ENCODE measurements at regions not wholly inside any gene's neighbourhood (a gene's known extent, or its start where the extent isn't known, plus 50 kb on each side); places are given as distances from the start of the nearest gene placed in this dataset.

DNA sequence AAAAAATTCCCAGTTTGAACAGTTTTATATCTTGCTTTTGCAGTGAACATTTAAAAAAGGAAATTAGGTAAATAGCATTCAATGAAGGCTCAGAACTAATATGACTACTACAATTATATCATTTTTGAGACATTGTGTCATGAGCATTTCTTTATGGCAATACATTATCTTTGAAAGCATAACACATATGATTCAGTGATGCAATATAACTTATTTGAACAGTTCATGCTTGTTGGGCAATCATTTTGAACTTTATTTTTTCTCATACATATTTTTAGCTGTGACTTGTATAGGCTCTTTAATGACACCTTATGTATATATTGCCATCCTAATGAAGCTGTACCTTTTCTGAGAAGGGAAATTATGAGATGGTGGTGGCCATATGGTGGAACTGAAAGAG lies 828.6 kb upstream of the NR2F2 start:
- Histone ChIP-seq H3K36me3 (ENCODE audit: control insufficient read depth in 2 of 2, extremely low read depth in 1 of 2, insufficient read depth in 2 of 2, low read length in 2 of 2) (no peaks in the 10 kb centered on the region), H3K79me2 (ENCODE audit: control insufficient read depth, insufficient read depth, low read length) (no peaks in the 10 kb centered on the region), H3K9me3 (ENCODE audit: control insufficient read depth, low read depth, low read length) (no peaks in the 10 kb centered on the region), H2AFZ (ENCODE audit: control insufficient read depth, low read length) (no peak overlapping the region), H3K27me3 (ENCODE audit: control insufficient read depth, extremely low read depth, insufficient read depth, low read length) (no peaks in the 10 kb centered on the region), H3K9ac (ENCODE audit: control insufficient read depth, extremely low read depth, insufficient read depth, low read length) (no peak overlapping the region), H3K27ac (ENCODE audit: control insufficient read depth, insufficient read depth, low read length) (no peak overlapping the region), H3K9me1 (ENCODE audit: control insufficient read depth, extremely low read depth, insufficient read depth, low read length) (no peaks in the 10 kb centered on the region), H3K4me3 (ENCODE audit: control insufficient read depth in 2 of 3, extremely low read depth in 1 of 3, insufficient read depth in 2 of 3, low read depth in 1 of 3, low read length in 3 of 3) (no peak overlapping the region), H3K4me2 (ENCODE audit: control insufficient read depth, extremely low read depth, insufficient read depth, low read depth, low read length) (no peak overlapping the region), H3K4me1 (ENCODE audit: control insufficient read depth, extremely low read depth, insufficient read depth, low read length) (no peaks in the 10 kb centered on the region), H4K20me1 (ENCODE audit: control insufficient read depth, extremely low read depth, insufficient read depth, low read length) (no peaks in the 10 kb centered on the region)
- dilution Hi-C loops (cut with MboI; ENCODE audit: extremely low pct_ligation_motif_present, low sequenced_read_pairs) = no loop called here
- FAIRE-seq = no peak
- TF ChIP-seq, protein P1, sequence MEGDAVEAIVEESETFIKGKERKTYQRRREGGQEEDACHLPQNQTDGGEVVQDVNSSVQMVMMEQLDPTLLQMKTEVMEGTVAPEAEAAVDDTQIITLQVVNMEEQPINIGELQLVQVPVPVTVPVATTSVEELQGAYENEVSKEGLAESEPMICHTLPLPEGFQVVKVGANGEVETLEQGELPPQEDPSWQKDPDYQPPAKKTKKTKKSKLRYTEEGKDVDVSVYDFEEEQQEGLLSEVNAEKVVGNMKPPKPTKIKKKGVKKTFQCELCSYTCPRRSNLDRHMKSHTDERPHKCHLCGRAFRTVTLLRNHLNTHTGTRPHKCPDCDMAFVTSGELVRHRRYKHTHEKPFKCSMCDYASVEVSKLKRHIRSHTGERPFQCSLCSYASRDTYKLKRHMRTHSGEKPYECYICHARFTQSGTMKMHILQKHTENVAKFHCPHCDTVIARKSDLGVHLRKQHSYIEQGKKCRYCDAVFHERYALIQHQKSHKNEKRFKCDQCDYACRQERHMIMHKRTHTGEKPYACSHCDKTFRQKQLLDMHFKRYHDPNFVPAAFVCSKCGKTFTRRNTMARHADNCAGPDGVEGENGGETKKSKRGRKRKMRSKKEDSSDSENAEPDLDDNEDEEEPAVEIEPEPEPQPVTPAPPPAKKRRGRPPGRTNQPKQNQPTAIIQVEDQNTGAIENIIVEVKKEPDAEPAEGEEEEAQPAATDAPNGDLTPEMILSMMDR (optimal IDR thresholded peaks at IDR 0.05 in 1 of 3, IDR thresholded peaks at IDR 0.05 in 1 of 3, conservative IDR thresholded peaks at IDR 0.05 in 1 of 3; ENCODE audit: extremely low read depth in 1 of 3, insufficient read depth in 2 of 3, low read length in 3 of 3) = no peak
- TF ChIP-seq EZH2 (IDR thresholded peaks at IDR 0.05; ENCODE audit: low read length) = no peak
- no peak for DNase-seq (ENCODE audit: low read depth, low spot score)

DNA sequence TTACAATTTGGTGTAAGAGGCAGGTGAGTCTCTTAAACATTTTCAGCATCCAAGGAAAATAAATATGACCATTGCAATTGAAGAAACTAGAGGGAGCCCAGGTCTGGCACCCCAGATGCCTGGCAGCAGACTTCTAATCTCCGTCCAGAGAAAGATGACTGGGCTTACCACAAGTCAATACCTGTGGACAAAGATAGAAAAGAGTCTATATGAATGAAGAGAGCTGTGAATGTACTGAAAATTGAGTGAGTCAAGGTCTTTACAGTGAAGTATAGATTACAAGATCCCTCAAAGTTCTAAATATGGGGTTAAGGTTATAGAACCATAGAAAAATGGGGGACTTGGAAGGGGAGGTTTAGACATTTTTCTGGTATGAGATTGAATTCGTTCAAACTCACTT lies 827.4 kb upstream of the NR2F2 start:
- Histone ChIP-seq H3K36me3 (ENCODE audit: control insufficient read depth in 2 of 2, extremely low read depth in 1 of 2, insufficient read depth in 2 of 2, low read length in 2 of 2) (no peaks in the 10 kb centered on the region), H3K4me2 (ENCODE audit: control insufficient read depth, extremely low read depth, insufficient read depth, low read depth, low read length) (no peak overlapping the region), H3K27me3 (ENCODE audit: control insufficient read depth, extremely low read depth, insufficient read depth, low read length) (no peaks in the 10 kb centered on the region), H3K9me1 (ENCODE audit: control insufficient read depth, extremely low read depth, insufficient read depth, low read length) (no peaks in the 10 kb centered on the region), H3K27ac (ENCODE audit: control insufficient read depth, insufficient read depth, low read length) (no peak overlapping the region), H4K20me1 (ENCODE audit: control insufficient read depth, extremely low read depth, insufficient read depth, low read length) (no peaks in the 10 kb centered on the region), H3K4me1 (ENCODE audit: control insufficient read depth, extremely low read depth, insufficient read depth, low read length) (no peaks in the 10 kb centered on the region), H2AFZ (ENCODE audit: control insufficient read depth, low read length) (no peak overlapping the region), H3K79me2 (ENCODE audit: control insufficient read depth, insufficient read depth, low read length) (no peaks in the 10 kb centered on the region), H3K9ac (ENCODE audit: control insufficient read depth, extremely low read depth, insufficient read depth, low read length) (no peak overlapping the region), H3K4me3 (ENCODE audit: control insufficient read depth in 2 of 3, extremely low read depth in 1 of 3, insufficient read depth in 2 of 3, low read depth in 1 of 3, low read length in 3 of 3) (no peak overlapping the region), H3K9me3 (ENCODE audit: control insufficient read depth, low read depth, low read length) (no peaks in the 10 kb centered on the region)
- FAIRE-seq (no peak), DNase-seq (ENCODE audit: low read depth, low spot score) (no peak)
- dilution Hi-C loops (cut with MboI; ENCODE audit: extremely low pct_ligation_motif_present, low sequenced_read_pairs) = no loop called here
- TF ChIP-seq, protein P1 (optimal IDR thresholded peaks at IDR 0.05 in 1 of 3, IDR thresholded peaks at IDR 0.05 in 1 of 3, conservative IDR thresholded peaks at IDR 0.05 in 1 of 3; ENCODE audit: extremely low read depth in 1 of 3, insufficient read depth in 2 of 3, low read length in 3 of 3) = no peak
- no peak for TF ChIP-seq EZH2 (IDR thresholded peaks at IDR 0.05; ENCODE audit: low read length)

Measured in keratinocyte (primary cell).